22Rv1 (cell line): ENCODE measurements at regions not wholly inside any gene's neighbourhood (a gene's known extent, or its start where the extent isn't known, plus 50 kb on each side); places are given as distances from the start of the nearest gene placed in this dataset.

Source experiments
- ZFX ChIP-seq: fragments of 450-650 bp; IDR thresholded peaks from 2 replicates; pipeline ENCODE4 v1.6.1; 2017; ENCODE audit warnings: antibody characterized with exemption, borderline replicate concordance
- TF ChIP-seq, protein P1 (sequence below): fragments of 450-650 bp; IDR thresholded peaks from 2 replicates; pipeline ENCODE4 v1.5.1; 2017; ENCODE audit warnings: mild to moderate bottlenecking

- TF ChIP-seq, protein P1, sequence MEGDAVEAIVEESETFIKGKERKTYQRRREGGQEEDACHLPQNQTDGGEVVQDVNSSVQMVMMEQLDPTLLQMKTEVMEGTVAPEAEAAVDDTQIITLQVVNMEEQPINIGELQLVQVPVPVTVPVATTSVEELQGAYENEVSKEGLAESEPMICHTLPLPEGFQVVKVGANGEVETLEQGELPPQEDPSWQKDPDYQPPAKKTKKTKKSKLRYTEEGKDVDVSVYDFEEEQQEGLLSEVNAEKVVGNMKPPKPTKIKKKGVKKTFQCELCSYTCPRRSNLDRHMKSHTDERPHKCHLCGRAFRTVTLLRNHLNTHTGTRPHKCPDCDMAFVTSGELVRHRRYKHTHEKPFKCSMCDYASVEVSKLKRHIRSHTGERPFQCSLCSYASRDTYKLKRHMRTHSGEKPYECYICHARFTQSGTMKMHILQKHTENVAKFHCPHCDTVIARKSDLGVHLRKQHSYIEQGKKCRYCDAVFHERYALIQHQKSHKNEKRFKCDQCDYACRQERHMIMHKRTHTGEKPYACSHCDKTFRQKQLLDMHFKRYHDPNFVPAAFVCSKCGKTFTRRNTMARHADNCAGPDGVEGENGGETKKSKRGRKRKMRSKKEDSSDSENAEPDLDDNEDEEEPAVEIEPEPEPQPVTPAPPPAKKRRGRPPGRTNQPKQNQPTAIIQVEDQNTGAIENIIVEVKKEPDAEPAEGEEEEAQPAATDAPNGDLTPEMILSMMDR: no peak
- TF ChIP-seq ZFX: no peak
Measured at GRCh38 chrX:9257718-9258420, 207.0 kb upstream of the TBL1X start.
